Nephron progenitor cell (in vitro differentiated cells): ENCODE measurements at regions not wholly inside any gene's neighbourhood (a gene's known extent, or its start where the extent isn't known, plus 50 kb on each side); places are given as distances from the start of the nearest gene placed in this dataset.

ENCODE experiments used
- DNase-seq: peaks from one replicate; pipeline ENCODE4 v3.0.0; 2021
- H3K27ac Mint-ChIP-seq: 2 replicates; pipeline ENCODE4 v1.8.0; 2021; ENCODE audit warnings: mild to moderate bottlenecking, moderate library complexity, mixed read lengths
- H3K27me3 Mint-ChIP-seq: 2 replicates; pipeline ENCODE4 v1.8.0; 2021; ENCODE audit warnings: mild to moderate bottlenecking, low read depth, mixed read lengths; ENCODE audit not compliant: poor library complexity
- H3K36me3 Mint-ChIP-seq: 2 replicates; pipeline ENCODE4 v1.8.0; 2021; ENCODE audit warnings: low read depth, mixed read lengths
- H3K4me1 Mint-ChIP-seq: 2 replicates; pipeline ENCODE4 v1.8.0; 2021; ENCODE audit warnings: mixed read lengths
- H3K4me3 Mint-ChIP-seq: 2 replicates; pipeline ENCODE4 v1.8.0; 2021; ENCODE audit warnings: mild to moderate bottlenecking, moderate library complexity, mixed read lengths
- H3K9me3 Mint-ChIP-seq: 2 replicates; pipeline ENCODE4 v1.8.0; 2021; ENCODE audit warnings: mild to moderate bottlenecking, moderate library complexity, mixed read lengths
- TF ChIP-seq, protein P1 (sequence below): fragments of 200-600 bp; sonication (generic); IDR thresholded peaks from 2 replicates; pipeline ENCODE4 v1.5.0; 2021; ENCODE audit warnings: antibody characterized with exemption

- Mint-ChIP-seq H3K36me3 (no peaks in the 10 kb centered on the region), H3K4me3 (no peak overlapping the region), H3K4me1 (peaks cover 27% of the 10 kb centered on the region), H3K27me3 (peaks cover 25% of the 10 kb centered on the region), H3K27ac (peak overlapping the region; percentile 57), H3K9me3 (peaks cover 6% of the 10 kb centered on the region)
- no peak for DNase-seq
- TF ChIP-seq, protein P1, sequence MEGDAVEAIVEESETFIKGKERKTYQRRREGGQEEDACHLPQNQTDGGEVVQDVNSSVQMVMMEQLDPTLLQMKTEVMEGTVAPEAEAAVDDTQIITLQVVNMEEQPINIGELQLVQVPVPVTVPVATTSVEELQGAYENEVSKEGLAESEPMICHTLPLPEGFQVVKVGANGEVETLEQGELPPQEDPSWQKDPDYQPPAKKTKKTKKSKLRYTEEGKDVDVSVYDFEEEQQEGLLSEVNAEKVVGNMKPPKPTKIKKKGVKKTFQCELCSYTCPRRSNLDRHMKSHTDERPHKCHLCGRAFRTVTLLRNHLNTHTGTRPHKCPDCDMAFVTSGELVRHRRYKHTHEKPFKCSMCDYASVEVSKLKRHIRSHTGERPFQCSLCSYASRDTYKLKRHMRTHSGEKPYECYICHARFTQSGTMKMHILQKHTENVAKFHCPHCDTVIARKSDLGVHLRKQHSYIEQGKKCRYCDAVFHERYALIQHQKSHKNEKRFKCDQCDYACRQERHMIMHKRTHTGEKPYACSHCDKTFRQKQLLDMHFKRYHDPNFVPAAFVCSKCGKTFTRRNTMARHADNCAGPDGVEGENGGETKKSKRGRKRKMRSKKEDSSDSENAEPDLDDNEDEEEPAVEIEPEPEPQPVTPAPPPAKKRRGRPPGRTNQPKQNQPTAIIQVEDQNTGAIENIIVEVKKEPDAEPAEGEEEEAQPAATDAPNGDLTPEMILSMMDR: no peak
Observed at GRCh38 chr10:117757086-117757720, 214.7 kb downstream of the EMX2 start.

DNA sequence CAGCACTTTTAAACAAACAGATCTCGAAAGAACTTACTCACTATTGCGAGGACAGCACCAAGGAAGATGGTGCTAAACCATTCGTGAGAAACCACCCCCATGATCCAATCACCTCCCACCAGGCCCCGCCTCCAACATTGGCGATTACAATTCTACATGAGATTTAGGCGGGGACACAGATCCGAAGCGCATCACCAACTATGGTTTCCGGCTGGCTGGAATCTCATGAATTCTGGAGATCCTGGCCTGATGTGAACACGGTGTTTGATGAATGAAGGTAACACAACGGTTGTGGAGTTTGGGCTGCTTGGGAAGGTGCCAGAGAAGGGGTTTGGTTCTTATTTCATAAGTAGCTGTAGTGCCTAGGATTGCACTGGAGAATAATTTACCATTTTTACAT lies 216.7 kb downstream of the EMX2 start:
- Mint-ChIP-seq H3K27ac (no peak overlapping the region), H3K4me1 (peaks cover 27% of the 10 kb centered on the region), H3K4me3 (no peak overlapping the region), H3K9me3 (peaks cover 6% of the 10 kb centered on the region), H3K27me3 (peaks cover 32% of the 10 kb centered on the region), H3K36me3 (no peaks in the 10 kb centered on the region)
- TF ChIP-seq, protein P1: no peak
- no peak for DNase-seq

DNA sequence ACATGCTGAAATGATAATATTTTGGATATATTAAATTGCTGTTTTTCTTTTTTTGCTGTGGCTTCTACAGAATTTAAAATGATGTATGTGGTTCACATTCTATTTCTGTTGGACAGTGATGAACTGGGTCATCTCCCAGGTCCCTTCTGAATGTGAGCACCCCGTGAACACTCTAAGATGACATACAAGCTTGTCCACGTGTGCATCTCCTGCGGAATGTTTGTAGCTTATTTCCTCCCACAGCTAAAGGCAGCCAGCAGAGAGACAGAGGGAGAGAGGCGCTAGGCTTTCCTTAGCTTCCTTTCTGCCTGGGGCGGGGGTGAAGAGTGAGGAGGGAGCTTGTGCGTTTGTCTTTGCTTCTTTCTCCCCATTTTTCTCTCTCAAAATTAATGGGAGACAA lies 219.1 kb downstream of the EMX2 start:
- peaks cover 18% of the 10 kb centered on the region for H3K4me1 Mint-ChIP-seq
- no peak overlapping the region for H3K4me3 Mint-ChIP-seq
- TF ChIP-seq, protein P1: no peak
- no peak overlapping the region for H3K27ac Mint-ChIP-seq
- H3K27me3 Mint-ChIP-seq: peaks cover 33% of the 10 kb centered on the region
- H3K9me3 Mint-ChIP-seq: peaks cover 6% of the 10 kb centered on the region
- DNase-seq: no peak
- H3K36me3 Mint-ChIP-seq: no peaks in the 10 kb centered on the region

DNA sequence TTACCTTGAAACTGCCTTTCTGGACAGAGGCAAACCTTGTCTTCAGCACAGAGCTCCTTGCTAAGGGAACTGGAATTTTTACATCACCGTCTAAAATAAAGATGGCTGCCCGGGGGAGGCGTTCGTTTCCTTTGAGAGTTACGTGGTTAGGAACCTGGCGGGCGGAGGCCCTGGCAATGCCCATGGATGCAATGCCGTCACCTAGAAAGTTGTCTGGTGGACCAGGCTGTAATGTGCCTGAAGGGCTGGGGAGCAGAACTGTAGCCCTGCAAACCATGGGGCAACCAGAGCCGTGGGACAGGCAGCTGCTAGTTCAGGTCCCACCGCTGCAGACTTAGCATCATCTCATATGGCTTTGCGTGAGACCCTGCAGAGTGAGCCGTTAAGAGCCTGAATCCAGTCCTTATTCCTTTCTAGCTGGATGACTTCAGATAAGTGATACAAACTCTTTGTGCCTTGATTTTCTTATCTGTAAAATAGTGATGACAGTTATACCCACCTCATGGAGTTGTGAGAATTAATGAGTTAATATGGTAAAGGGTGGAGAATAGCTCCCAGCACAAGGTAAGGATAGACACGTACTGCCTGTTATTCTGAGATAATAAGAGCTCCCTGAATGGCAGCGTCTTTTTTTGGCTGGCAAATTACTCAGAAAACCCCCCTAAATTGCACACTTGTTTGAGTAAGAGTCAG lies 219.7 kb downstream of the EMX2 start:
- Mint-ChIP-seq H3K36me3 (no peaks in the 10 kb centered on the region), H3K9me3 (peaks cover 6% of the 10 kb centered on the region), H3K4me1 (peaks cover 13% of the 10 kb centered on the region), H3K27ac (no peak overlapping the region), H3K4me3 (no peak overlapping the region), H3K27me3 (peaks cover 33% of the 10 kb centered on the region)
- TF ChIP-seq, protein P1: no peak
- DNase-seq: no peak

GRCh38 chr10:117762819-117763172 lies 220.2 kb downstream of the EMX2 start:
- Mint-ChIP-seq H3K27ac (no peak overlapping the region), H3K4me1 (peaks cover 8% of the 10 kb centered on the region), H3K4me3 (no peak overlapping the region), H3K9me3 (peaks cover 6% of the 10 kb centered on the region), H3K27me3 (peaks cover 33% of the 10 kb centered on the region), H3K36me3 (no peaks in the 10 kb centered on the region)
- TF ChIP-seq, protein P1: no peak
- DNase-seq: no peak

GRCh38 chr10:117763528-117763927 lies 221.0 kb downstream of the EMX2 start:
- H3K27me3 Mint-ChIP-seq: peaks cover 33% of the 10 kb centered on the region
- H3K4me1 Mint-ChIP-seq: peaks cover 8% of the 10 kb centered on the region
- DNase-seq: no peak
- peaks cover 9% of the 10 kb centered on the region for H3K9me3 Mint-ChIP-seq
- H3K27ac Mint-ChIP-seq: no peak overlapping the region
- H3K36me3 Mint-ChIP-seq: no peaks in the 10 kb centered on the region
- TF ChIP-seq, protein P1: no peak
- H3K4me3 Mint-ChIP-seq: no peak overlapping the region
